Right lobe of liver (tissue), 6 donors: ENCODE measurements at regions not wholly inside any gene's neighbourhood (a gene's known extent, or its start where the extent isn't known, plus 50 kb on each side); places are given as distances from the start of the nearest gene placed in this dataset.

ENCODE experiments used
- ATAC-seq, 4 donors: fragments of 200-7000 bp; cut with Tn5 transposase; one replicate each; pipeline ENCODE4 v1.9.1; 2020; ENCODE audit warnings: mild to moderate bottlenecking in 4 of 4, moderate library complexity in 4 of 4
- DNase-seq, 3 donors: peaks; one replicate each; pipeline ENCODE4 v3.0.0-alpha.2; 2020
- H3K27ac ChIP-seq, 3 donors: fragments of 200-600 bp; one replicate each; pipeline ENCODE4 v1.8.0; 2022
- H3K27me3 ChIP-seq, 2 donors: fragments of 200-600 bp; one replicate each; pipeline ENCODE4 v1.8.0; 2022
- H3K36me3 ChIP-seq, 4 donors: fragments of 200-600 bp; sonication (generic) in 1 of 4; one replicate each; pipeline versions ENCODE4 v1.5.1 to v1.8.0; 2017 to 2022; ENCODE audit warnings: control low read depth in 1 of 4
- H3K4me1 ChIP-seq, 4 donors: fragments of 200-600 bp; sonication (generic) in 1 of 4; one replicate each; pipeline versions ENCODE4 v1.5.1 to v1.8.0; 2017 to 2022; ENCODE audit warnings: control low read depth in 1 of 4
- H3K4me3 ChIP-seq, 3 donors: fragments of 200-600 bp; one replicate each; pipeline ENCODE4 v1.8.0; 2022
- H3K9me3 ChIP-seq, 4 donors: fragments of 200-600 bp; sonication (generic) in 1 of 4; one replicate each; pipeline versions ENCODE4 v1.5.1 to v1.8.0; 2017 to 2022; ENCODE audit warnings: control low read depth in 1 of 4
- POLR2A ChIP-seq: fragments of 450-650 bp; IDR thresholded peaks from one replicate; pipeline ENCODE4 v1.6.1; 2017; ENCODE audit warnings: antibody characterized with exemption, mild to moderate bottlenecking
- WGBS: methylation state at CpG from one replicate; pipeline ENCODE4 v1.1.6; 2018; ENCODE audit warnings: low coverage, low lambda C conversion rate; ENCODE audit not compliant: insufficient coverage; ENCODE audit errors: missing lambda C conversion rate; 5-methylcytosine and 5-hydroxymethylcytosine counted together
- intact Hi-C, 2 donors: fragments of 100-400 bp; cut with DNase I; formaldehyde crosslinking; loops; one replicate each; pipeline versions ENCODE4 v1.11.2 to v1.14.1; 2022
- TF ChIP-seq, protein P1 (sequence below), 4 donors: fragments of 200-600 bp in 3 of 4; fragments of 450-650 bp in 1 of 4; IDR thresholded peaks; one replicate each; pipeline versions ENCODE4 v1.5.1 to v1.8.0; 2016 to 2022; ENCODE audit warnings: antibody characterized with exemption in 4 of 4, mild to moderate bottlenecking in 2 of 4
- donor health status: DM: no; HTN: yes; CAD: no.
- donor health status: DM: no; HTN: no; CAD: no.
- donor health status: DM: no; HTN: no; CAD: no.
- donor health status: DM: no; HTN: yes; CAD: no.
- donor health status: DM: no; HTN: yes; CAD: no.

DNA sequence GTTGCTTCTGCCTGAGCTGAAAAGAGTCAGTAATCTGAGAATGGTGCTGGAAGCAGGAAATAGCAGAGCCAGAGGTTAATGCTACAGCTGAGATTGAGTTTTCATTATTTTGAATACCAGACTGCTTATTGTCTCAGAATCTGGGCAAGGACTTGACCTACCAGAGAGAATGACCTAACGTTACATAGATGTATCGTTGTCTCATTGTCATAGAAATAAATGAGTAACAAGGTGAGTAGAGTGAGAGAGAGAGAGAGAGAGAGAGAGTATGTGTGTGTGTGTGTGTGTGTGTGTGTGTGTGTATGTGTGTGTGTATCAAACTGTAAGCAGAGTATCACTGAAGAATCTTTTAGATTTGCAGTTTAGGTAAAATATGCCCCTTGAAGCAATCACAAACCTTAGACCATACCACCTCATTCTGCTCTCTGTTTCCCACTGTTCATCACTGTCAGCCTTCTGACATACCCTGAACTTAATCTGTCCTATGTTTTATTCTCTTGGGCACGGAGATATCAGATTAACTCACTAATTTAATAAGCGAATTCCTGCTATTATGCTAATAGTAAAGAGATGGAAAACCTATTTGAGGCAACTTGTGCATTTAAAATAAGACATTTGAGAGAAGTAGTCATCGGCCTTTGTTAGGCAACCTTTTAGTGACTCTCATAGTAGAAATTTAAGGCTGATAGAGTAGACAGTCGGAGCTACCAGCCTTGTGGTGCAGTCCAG is 87.8 kb downstream of the CYB561 start:
- Histone ChIP-seq H3K36me3 (no peaks in the 10 kb centered on the region), H3K27me3 (no peaks in the 10 kb centered on the region), H3K27ac (no peak overlapping the region), H3K4me3 (no peak overlapping the region), H3K9me3 (no peaks in the 10 kb centered on the region), H3K4me1 (no peaks in the 10 kb centered on the region)
- DNase-seq (no peak), ATAC-seq (no peak)
- 59% methylated on average over 6 of the region's 6 CpGs for WGBS
- intact Hi-C loops = no loop called here
- TF ChIP-seq POLR2A = no peak
- TF ChIP-seq, protein P1, sequence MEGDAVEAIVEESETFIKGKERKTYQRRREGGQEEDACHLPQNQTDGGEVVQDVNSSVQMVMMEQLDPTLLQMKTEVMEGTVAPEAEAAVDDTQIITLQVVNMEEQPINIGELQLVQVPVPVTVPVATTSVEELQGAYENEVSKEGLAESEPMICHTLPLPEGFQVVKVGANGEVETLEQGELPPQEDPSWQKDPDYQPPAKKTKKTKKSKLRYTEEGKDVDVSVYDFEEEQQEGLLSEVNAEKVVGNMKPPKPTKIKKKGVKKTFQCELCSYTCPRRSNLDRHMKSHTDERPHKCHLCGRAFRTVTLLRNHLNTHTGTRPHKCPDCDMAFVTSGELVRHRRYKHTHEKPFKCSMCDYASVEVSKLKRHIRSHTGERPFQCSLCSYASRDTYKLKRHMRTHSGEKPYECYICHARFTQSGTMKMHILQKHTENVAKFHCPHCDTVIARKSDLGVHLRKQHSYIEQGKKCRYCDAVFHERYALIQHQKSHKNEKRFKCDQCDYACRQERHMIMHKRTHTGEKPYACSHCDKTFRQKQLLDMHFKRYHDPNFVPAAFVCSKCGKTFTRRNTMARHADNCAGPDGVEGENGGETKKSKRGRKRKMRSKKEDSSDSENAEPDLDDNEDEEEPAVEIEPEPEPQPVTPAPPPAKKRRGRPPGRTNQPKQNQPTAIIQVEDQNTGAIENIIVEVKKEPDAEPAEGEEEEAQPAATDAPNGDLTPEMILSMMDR (IDR thresholded peaks at IDR 0.05) = no peak

DNA sequence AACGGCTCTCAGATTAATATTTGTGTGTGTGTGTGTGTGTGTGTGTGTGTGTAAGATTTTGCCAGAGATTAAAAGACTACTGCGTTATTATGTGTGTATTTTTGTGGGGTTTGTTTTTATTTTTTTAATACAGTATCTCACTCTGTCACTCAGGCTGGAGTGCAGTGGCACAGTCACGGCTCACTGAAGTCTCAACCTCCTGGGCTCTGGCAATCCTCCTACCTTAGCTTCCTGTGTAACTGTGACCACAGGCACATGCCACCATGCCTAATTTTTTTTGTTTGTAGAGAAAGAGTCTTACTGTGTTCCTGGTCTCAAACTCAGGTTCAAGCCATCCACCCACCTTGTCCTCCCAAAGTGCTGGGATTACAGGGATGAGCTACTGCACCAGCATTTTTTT is 87.2 kb downstream of the CYB561 start:
- H3K9me3 ChIP-seq = no peaks in the 10 kb centered on the region
- H3K27me3 ChIP-seq = no peaks in the 10 kb centered on the region
- intact Hi-C loops = no loop called here
- H3K36me3 ChIP-seq = no peaks in the 10 kb centered on the region
- DNase-seq (no peak), ATAC-seq (no peak)
- H3K4me3 ChIP-seq = no peak overlapping the region
- 78% methylated on average over 2 of the region's 3 CpGs for WGBS
- TF ChIP-seq, protein P1 (IDR thresholded peaks at IDR 0.05) = no peak
- no peak for TF ChIP-seq POLR2A
- H3K4me1 ChIP-seq = no peaks in the 10 kb centered on the region
- no peak overlapping the region for H3K27ac ChIP-seq

- WGBS = no CpG with 5 or more reads among the region's 7 CpGs
- H3K36me3 ChIP-seq = no peaks in the 10 kb centered on the region
- TF ChIP-seq POLR2A = no peak
- TF ChIP-seq, protein P1 (IDR thresholded peaks at IDR 0.05) = no peak
- H3K4me3 ChIP-seq = no peak overlapping the region
- no peak for DNase-seq
- intact Hi-C loops = no loop called here
- H3K4me1 ChIP-seq = no peaks in the 10 kb centered on the region
- H3K9me3 ChIP-seq = no peaks in the 10 kb centered on the region
- no peaks in the 10 kb centered on the region for H3K27me3 ChIP-seq
- ATAC-seq = no peak
- no peak overlapping the region for H3K27ac ChIP-seq
Measured at GRCh38 chr17:63361182-63361581, 84.9 kb downstream of the CYB561 start.

DNA sequence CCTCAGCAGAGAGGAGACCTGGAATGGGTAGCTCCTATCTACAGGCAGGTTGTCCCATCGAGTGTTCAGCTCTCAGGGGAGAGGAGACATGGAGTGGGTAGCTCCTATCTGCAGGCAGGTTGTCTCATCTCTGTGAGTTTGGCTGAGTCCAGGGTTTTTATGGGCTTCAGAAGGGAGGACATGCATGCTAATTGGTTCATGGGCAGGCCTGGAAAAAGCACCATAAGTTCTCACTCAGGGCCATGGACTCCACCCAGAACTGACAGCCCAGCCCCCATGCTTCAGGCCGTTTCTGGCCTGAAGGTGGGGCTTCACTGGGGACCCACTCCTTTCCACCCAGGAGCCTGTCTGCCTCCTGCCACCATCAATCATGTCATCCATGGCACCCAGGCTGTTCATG is 84.0 kb downstream of the CYB561 start:
- no CpG with 5 or more reads among the region's 2 CpGs for WGBS
- ATAC-seq (no peak), DNase-seq (no peak)
- Histone ChIP-seq H3K4me3 (no peak overlapping the region), H3K4me1 (no peaks in the 10 kb centered on the region), H3K27me3 (no peaks in the 10 kb centered on the region), H3K27ac (no peak overlapping the region), H3K36me3 (no peaks in the 10 kb centered on the region), H3K9me3 (no peaks in the 10 kb centered on the region)
- TF ChIP-seq POLR2A = no peak
- TF ChIP-seq, protein P1 (IDR thresholded peaks at IDR 0.05) = no peak
- intact Hi-C loops = no loop called here
